22Rv1 (cell line): ENCODE measurements at regions not wholly inside any gene's neighbourhood (a gene's known extent, or its start where the extent isn't known, plus 50 kb on each side); places are given as distances from the start of the nearest gene placed in this dataset.

ENCODE experiments used
- ZFX ChIP-seq: fragments of 450-650 bp; IDR thresholded peaks from 2 replicates; pipeline ENCODE4 v1.6.1; 2017; ENCODE audit warnings: antibody characterized with exemption, borderline replicate concordance
- TF ChIP-seq, protein P1 (sequence below): fragments of 450-650 bp; IDR thresholded peaks from 2 replicates; pipeline ENCODE4 v1.5.1; 2017; ENCODE audit warnings: mild to moderate bottlenecking

DNA sequence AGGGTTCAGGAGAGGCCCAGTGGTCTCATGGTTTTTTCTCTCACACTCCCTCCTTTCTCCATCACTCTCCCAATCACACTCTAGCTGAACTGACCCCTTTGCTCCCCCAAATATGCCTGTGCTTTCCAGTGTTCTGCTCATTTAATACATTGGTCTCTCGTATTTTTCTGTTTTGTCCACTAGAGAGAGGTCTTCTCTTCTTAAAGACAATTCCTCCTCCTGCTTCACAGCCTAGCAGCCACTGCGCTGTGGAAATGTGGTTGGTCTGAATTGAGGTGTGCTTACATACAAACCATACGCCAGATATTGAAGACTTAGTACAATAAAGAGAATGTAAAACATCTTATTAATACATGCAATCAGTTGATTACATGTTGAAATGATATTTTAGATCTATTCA lies 60.6 kb upstream of the XCR1 start:
- TF ChIP-seq, protein P1, sequence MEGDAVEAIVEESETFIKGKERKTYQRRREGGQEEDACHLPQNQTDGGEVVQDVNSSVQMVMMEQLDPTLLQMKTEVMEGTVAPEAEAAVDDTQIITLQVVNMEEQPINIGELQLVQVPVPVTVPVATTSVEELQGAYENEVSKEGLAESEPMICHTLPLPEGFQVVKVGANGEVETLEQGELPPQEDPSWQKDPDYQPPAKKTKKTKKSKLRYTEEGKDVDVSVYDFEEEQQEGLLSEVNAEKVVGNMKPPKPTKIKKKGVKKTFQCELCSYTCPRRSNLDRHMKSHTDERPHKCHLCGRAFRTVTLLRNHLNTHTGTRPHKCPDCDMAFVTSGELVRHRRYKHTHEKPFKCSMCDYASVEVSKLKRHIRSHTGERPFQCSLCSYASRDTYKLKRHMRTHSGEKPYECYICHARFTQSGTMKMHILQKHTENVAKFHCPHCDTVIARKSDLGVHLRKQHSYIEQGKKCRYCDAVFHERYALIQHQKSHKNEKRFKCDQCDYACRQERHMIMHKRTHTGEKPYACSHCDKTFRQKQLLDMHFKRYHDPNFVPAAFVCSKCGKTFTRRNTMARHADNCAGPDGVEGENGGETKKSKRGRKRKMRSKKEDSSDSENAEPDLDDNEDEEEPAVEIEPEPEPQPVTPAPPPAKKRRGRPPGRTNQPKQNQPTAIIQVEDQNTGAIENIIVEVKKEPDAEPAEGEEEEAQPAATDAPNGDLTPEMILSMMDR, result no peak
- no peak for TF ChIP-seq ZFX
